Forelimb muscle (tissue), 1 donor: ENCODE measurements at regions not wholly inside any gene's neighbourhood (a gene's known extent, or its start where the extent isn't known, plus 50 kb on each side); places are given as distances from the start of the nearest gene placed in this dataset.

Source experiments
- DNase-seq: peaks from one replicate; pipeline ENCODE4 v3.0.0-alpha.2; 2013; ENCODE audit warnings: low read depth

GRCh38 chr6:44606504-44606903 lies 219.0 kb downstream of the CDC5L start:
- DNase-seq: no peak

GRCh38 chr6:44606976-44607375 lies 219.5 kb downstream of the CDC5L start:
- DNase-seq: no peak

- no peak for DNase-seq
Observed at GRCh38 chr6:44608175-44608574, 220.7 kb downstream of the CDC5L start.

- no peak for DNase-seq
Observed at GRCh38 chr6:44609051-44609612, 221.6 kb downstream of the CDC5L start.

GRCh38 chr6:44614396-44614795 lies 226.9 kb downstream of the CDC5L start:
- no peak for DNase-seq

- DNase-seq: no peak
Observed at GRCh38 chr6:44615621-44616020, 228.1 kb downstream of the CDC5L start.

GRCh38 chr6:44617416-44617815 lies 229.9 kb downstream of the CDC5L start:
- DNase-seq: no peak

- DNase-seq: no peak
Observed at GRCh38 chr6:44618371-44618770, 230.9 kb downstream of the CDC5L start.

- DNase-seq: no peak
Observed at GRCh38 chr6:44620922-44621321, 233.4 kb downstream of the CDC5L start.

- DNase-seq: no peak
Observed at GRCh38 chr6:44621846-44622245, 234.3 kb downstream of the CDC5L start.

GRCh38 chr6:44622555-44622954 lies 235.0 kb downstream of the CDC5L start:
- DNase-seq: no peak

- no peak for DNase-seq
Observed at GRCh38 chr6:44622956-44623355, 235.4 kb downstream of the CDC5L start.

- no peak for DNase-seq
Observed at GRCh38 chr6:44624226-44624625, 236.7 kb downstream of the CDC5L start.

GRCh38 chr6:44624936-44625573 lies 237.5 kb downstream of the CDC5L start:
- no peak for DNase-seq

- no peak for DNase-seq
Observed at GRCh38 chr6:44625996-44626395, 238.5 kb downstream of the CDC5L start.

GRCh38 chr6:44626616-44627015 lies 239.1 kb downstream of the CDC5L start:
- no peak for DNase-seq

GRCh38 chr6:44627091-44627882 lies 239.8 kb downstream of the CDC5L start:
- DNase-seq: no peak

GRCh38 chr6:44627883-44628271 lies 240.4 kb downstream of the CDC5L start:
- no peak for DNase-seq

GRCh38 chr6:44628347-44628746 lies 240.8 kb downstream of the CDC5L start:
- DNase-seq: no peak

- DNase-seq: no peak
Observed at GRCh38 chr6:44629636-44630035, 242.1 kb downstream of the CDC5L start.

- no peak for DNase-seq
Observed at GRCh38 chr6:44630125-44631028, 242.9 kb downstream of the CDC5L start.

GRCh38 chr6:44631968-44632367 lies 244.5 kb downstream of the CDC5L start:
- DNase-seq: no peak
